H9 (cell line): ENCODE measurements at regions not wholly inside any gene's neighbourhood (a gene's known extent, or its start where the extent isn't known, plus 50 kb on each side); places are given as distances from the start of the nearest gene placed in this dataset.
A peak's percentile ranks its signal among the peaks of the same experiment; 100 is the strongest.

ENCODE experiments used
- DNase-seq: peaks from one replicate; pipeline ENCODE4 v3.0.0-alpha.2; 2017
- H2AFZ ChIP-seq: one replicate; pipeline ENCODE4 v1.6.1; 2013; ENCODE audit warnings: mild to moderate bottlenecking, low read length, control low read depth, moderate library complexity
- H2AK5ac ChIP-seq: 2 replicates; pipeline ENCODE4 v1.6.1; 2013; ENCODE audit warnings: low read length, control low read depth, mixed read lengths; ENCODE audit not compliant: insufficient read length
- H2BK120ac ChIP-seq: one replicate; pipeline ENCODE4 v1.6.1; 2013; ENCODE audit warnings: low read depth, mild to moderate bottlenecking, low read length, control low read depth, inconsistent platforms; ENCODE audit not compliant: poor library complexity, severe bottlenecking
- H2BK12ac ChIP-seq: 2 replicates; pipeline ENCODE4 v1.6.1; 2013; ENCODE audit warnings: low read length, control low read depth, mixed read lengths, low read depth; ENCODE audit not compliant: insufficient read length
- H2BK15ac ChIP-seq: 2 replicates; pipeline ENCODE4 v1.6.1; 2013; ENCODE audit warnings: low read depth, low read length, control low read depth
- H2BK20ac ChIP-seq: one replicate; pipeline ENCODE4 v1.6.1; 2013; ENCODE audit warnings: low read depth, mild to moderate bottlenecking, low read length, control low read depth, inconsistent platforms; ENCODE audit not compliant: poor library complexity, severe bottlenecking
- H2BK5ac ChIP-seq: 2 replicates; pipeline ENCODE4 v1.6.1; 2013; ENCODE audit warnings: low read length, control low read depth, mixed read lengths; ENCODE audit not compliant: insufficient read length
- H3K14ac ChIP-seq: 2 replicates; pipeline ENCODE4 v1.6.1; 2013; ENCODE audit warnings: low read length, control low read depth; ENCODE audit not compliant: insufficient read depth
- H3K18ac ChIP-seq: 2 replicates; pipeline ENCODE4 v1.6.1; 2013; ENCODE audit warnings: low read depth, mild to moderate bottlenecking, mixed read lengths, low read length, control low read depth; ENCODE audit not compliant: insufficient read length
- H3K23ac ChIP-seq: 2 replicates; pipeline ENCODE4 v1.6.1; 2013; ENCODE audit warnings: low read length, control low read depth, mixed read lengths, low read depth; ENCODE audit not compliant: insufficient read length
- H3K23me2 ChIP-seq: 2 replicates; pipeline ENCODE4 v1.6.1; 2013; ENCODE audit warnings: low read depth, mild to moderate bottlenecking, mixed read lengths, low read length, control low read depth; ENCODE audit not compliant: insufficient read length, poor library complexity, severe bottlenecking
- H3K27ac ChIP-seq: 2 replicates; pipeline ENCODE4 v1.5.1; 2013; ENCODE audit warnings: low read length, control low read depth, mixed read lengths, low read depth; ENCODE audit not compliant: insufficient read length
- H3K27me3 ChIP-seq: 2 replicates; pipeline ENCODE4 v1.6.1; 2013; ENCODE audit warnings: low read length, control low read depth, inconsistent platforms; ENCODE audit not compliant: insufficient read depth
- H3K4ac ChIP-seq: 2 replicates; pipeline ENCODE4 v1.6.1; 2013; ENCODE audit warnings: low read depth, mild to moderate bottlenecking, control low read depth, inconsistent platforms, low read length, moderate library complexity
- H3K4me1 ChIP-seq: 2 replicates; pipeline ENCODE4 v1.6.1; 2013; ENCODE audit warnings: low read length, control low read depth, inconsistent platforms; ENCODE audit not compliant: insufficient read depth
- H3K4me2 ChIP-seq: 2 replicates; pipeline ENCODE4 v1.6.1; 2013; ENCODE audit warnings: low read length, control low read depth, mixed read lengths; ENCODE audit not compliant: insufficient read length, insufficient read depth
- H3K56ac ChIP-seq: 2 replicates; pipeline ENCODE4 v1.6.1; 2013; ENCODE audit warnings: low read depth, mild to moderate bottlenecking, mixed read lengths, low read length, control low read depth; ENCODE audit not compliant: insufficient read length
- H3K79me1 ChIP-seq: 2 replicates; pipeline ENCODE4 v1.6.1; 2013; ENCODE audit warnings: low read depth, mild to moderate bottlenecking, moderate library complexity, low read length, control low read depth, inconsistent platforms; ENCODE audit not compliant: insufficient read depth, poor library complexity, severe bottlenecking
- H3K79me2 ChIP-seq: 2 replicates; pipeline ENCODE4 v1.6.1; 2013; ENCODE audit warnings: low read length, control low read depth, inconsistent platforms; ENCODE audit not compliant: insufficient read depth
- H3K9ac ChIP-seq: 2 replicates; pipeline ENCODE4 v1.6.1; 2013; ENCODE audit warnings: low read length, control low read depth, mixed read lengths; ENCODE audit not compliant: insufficient read length; ENCODE audit errors: extremely low read depth
- H3K9me3 ChIP-seq: one replicate; pipeline ENCODE4 v1.6.1; 2013; ENCODE audit warnings: low read depth, low read length, inconsistent platforms; ENCODE audit not compliant: control insufficient read depth
- H3T11ph ChIP-seq: one replicate; pipeline ENCODE4 v1.6.1; 2013; ENCODE audit warnings: mild to moderate bottlenecking, low read length, control low read depth, inconsistent platforms
- H4K20me1 ChIP-seq: one replicate; pipeline ENCODE4 v1.6.1; 2013; ENCODE audit not compliant: control insufficient read depth, insufficient read length, insufficient read depth
- H4K5ac ChIP-seq: 2 replicates; pipeline ENCODE4 v1.6.1; 2013; ENCODE audit warnings: low read depth, mild to moderate bottlenecking, mixed read lengths, low read length, control low read depth; ENCODE audit not compliant: insufficient read length
- H4K8ac ChIP-seq: replicated peaks from 2 replicates; pipeline ENCODE4 v1.6.1; 2013; ENCODE audit warnings: low read length, control low read depth, mixed read lengths, low read depth; ENCODE audit not compliant: insufficient read length
- H4K91ac ChIP-seq: 2 replicates; pipeline ENCODE4 v1.6.1; 2013; ENCODE audit warnings: low read depth, mild to moderate bottlenecking, moderate library complexity, mixed read lengths, low read length, control low read depth; ENCODE audit not compliant: insufficient read length
- H3K27ac Mint-ChIP-seq, 3 experiments: 2 replicates in 2 of 3; 3 replicates in 1 of 3; pipeline ENCODE4 v1.8.0; 2020 to 2021; ENCODE audit warnings: mixed read lengths in 3 of 3, mild to moderate bottlenecking in 1 of 3, moderate library complexity in 1 of 3
- H3K27me3 Mint-ChIP-seq: 2 replicates; pipeline ENCODE4 v1.8.0; 2021; ENCODE audit warnings: low read depth, mild to moderate bottlenecking, moderate library complexity, mixed read lengths
- H3K36me3 Mint-ChIP-seq, 3 experiments: 2 replicates in 2 of 3; 3 replicates in 1 of 3; pipeline ENCODE4 v1.8.0; 2020 to 2021; ENCODE audit warnings: low read depth in 3 of 3, mixed read lengths in 3 of 3; ENCODE audit not compliant: insufficient read depth in 1 of 3
- H3K4me1 Mint-ChIP-seq, 2 experiments: 2 replicates each; pipeline ENCODE4 v1.8.0; 2020; ENCODE audit warnings: mixed read lengths in 2 of 2
- H3K4me3 Mint-ChIP-seq, 2 experiments: 2 replicates in 1 of 2; 3 replicates in 1 of 2; pipeline ENCODE4 v1.8.0; 2020 to 2021; ENCODE audit warnings: mild to moderate bottlenecking in 2 of 2, mixed read lengths in 2 of 2, moderate library complexity in 1 of 2
- H3K9me3 Mint-ChIP-seq, 2 experiments: 2 replicates in 1 of 2; 3 replicates in 1 of 2; pipeline ENCODE4 v1.8.0; 2020; ENCODE audit warnings: mild to moderate bottlenecking in 2 of 2, mixed read lengths in 2 of 2, moderate library complexity in 1 of 2
- CTCF ChIP-seq: fragments of 200-600 bp; sonication (generic); conservative IDR thresholded peaks from 3 replicates; pipeline ENCODE4 v1.8.0; 2021; ENCODE audit warnings: antibody characterized with exemption, mild to moderate bottlenecking
- WGBS: extraction: QIAGEN DNeasy Blood & Tissue Kit; methylation state at CpG from one replicate; pipeline ENCODE4 v1.1.7; 2013; ENCODE audit warnings: missing lambda C conversion rate, low lambda C conversion rate, mixed read lengths; ENCODE audit not compliant: insufficient read length; ENCODE audit errors: extremely low coverage; 5-methylcytosine and 5-hydroxymethylcytosine counted together

GRCh38 chrX:20913760-20914159, 460.5 kb upstream of the CNKSR2 start:
- Histone ChIP-seq H3K4me1 (no peaks in the 10 kb centered on the region), H3K9me3 (peaks cover 8% of the 10 kb centered on the region), H3K4me2 (no peak overlapping the region), H3K27ac (no peak overlapping the region), H2AK5ac (no peak overlapping the region), H3K18ac (no peak overlapping the region), H3T11ph (no peak overlapping the region), H4K91ac (no peak overlapping the region), H4K8ac (no peak overlapping the region), H3K79me1 (no peaks in the 10 kb centered on the region), H3K27me3 (no peaks in the 10 kb centered on the region), H3K23me2 (no peaks in the 10 kb centered on the region), H3K14ac (no peak overlapping the region), H3K9ac (no peak overlapping the region), H3K56ac (no peak overlapping the region), H3K23ac (no peak overlapping the region), H2BK5ac (no peak overlapping the region), H2BK12ac (no peak overlapping the region), H3K4ac (no peak overlapping the region), H4K20me1 (no peaks in the 10 kb centered on the region), H4K5ac (no peak overlapping the region), H2AFZ (no peak overlapping the region), H2BK20ac (no peak overlapping the region), H2BK15ac (no peak overlapping the region), H2BK120ac (no peak overlapping the region), H3K79me2 (no peaks in the 10 kb centered on the region)
- DNase-seq = peak; percentile 27
- Mint-ChIP-seq H3K9me3 (peaks cover 3 to 22% of the 10 kb centered on the region in 2 experiments; a peak in 4 of 5 replicates), H3K4me3 (no peak overlapping the region), H3K36me3 (peaks cover 0 to 2% (median 0%) of the 10 kb centered on the region in 3 experiments; a peak in 1 of 7 replicates), H3K4me1 (no peaks in the 10 kb centered on the region), H3K27me3 (no peaks in the 10 kb centered on the region), H3K27ac (no peak overlapping the region)
- TF ChIP-seq CTCF = no peak
- WGBS = no CpG with 5 or more reads among the region's 3 CpGs
